ENCODE measurements at regions not wholly inside any gene's neighbourhood (a gene's known extent, or its start where the extent isn't known, plus 50 kb on each side); places are given as distances from the start of the nearest gene placed in this dataset.

- Histone ChIP-seq H3K4me1 (ENCODE audit: control insufficient read depth, insufficient read depth, low read depth, low read length) (no peaks in the 10 kb centered on the region), H3K18ac (ENCODE audit: low read depth in 1 of 2, low read length in 2 of 2) (no peak overlapping the region), H3K9ac (ENCODE audit: low read length) (no peak overlapping the region), H3K79me1 (replicated peaks; ENCODE audit: low read length, poor library complexity, severe bottlenecking) (no peaks in the 10 kb centered on the region), H2BK5ac (ENCODE audit: low read depth, low read length, poor library complexity, severe bottlenecking) (no peak overlapping the region), H2BK120ac (ENCODE audit: low read depth, low read length) (no peak overlapping the region), H2AK5ac (ENCODE audit: low read length, severe bottlenecking) (no peak overlapping the region), H2AFZ (ENCODE audit: low read depth, low read length) (no peak overlapping the region), H3K36me3 (ENCODE audit: control insufficient read depth in 1 of 2, insufficient read depth in 2 of 2, low read depth in 1 of 2, low read length in 2 of 2) (no peaks in the 10 kb centered on the region), H3K4ac (ENCODE audit: low read depth in 1 of 2, low read length in 2 of 2) (no peak overlapping the region), H3K27me3 (ENCODE audit: control insufficient read depth in 1 of 2, insufficient read depth in 1 of 2, low read length in 2 of 2) (no peaks in the 10 kb centered on the region), H3K14ac (ENCODE audit: low read length in 2 of 2) (no peak overlapping the region), H3K4me3 (ENCODE audit: insufficient read depth in 1 of 2, low read depth in 1 of 2, low read length in 2 of 2) (no peak overlapping the region), H3K4me2 (ENCODE audit: low read length, poor library complexity, severe bottlenecking) (no peak overlapping the region), H2BK12ac (ENCODE audit: low read length in 2 of 2) (no peak overlapping the region), H3K27ac (ENCODE audit: low read length, poor library complexity, severe bottlenecking) (no peak overlapping the region), H3K9me3 (ENCODE audit: control insufficient read depth, low read length) (peaks cover 2% of the 10 kb centered on the region), H4K91ac (ENCODE audit: low read length) (no peak overlapping the region), H4K8ac (ENCODE audit: low read length) (no peak overlapping the region), H3K23ac (ENCODE audit: low read length in 2 of 2) (no peak overlapping the region), H2BK15ac (ENCODE audit: low read depth, poor library complexity, severe bottlenecking) (no peak overlapping the region)
- DNase-seq, result no peak
- 87% methylated on average over 2 of the region's 2 CpGs for WGBS
Observed at GRCh38 chr18:40061086-40061485, 1893.9 kb upstream of the PIK3C3 start.

GRCh38 chr18:40060562-40060961, 1894.5 kb upstream of the PIK3C3 start:
- H3K9ac ChIP-seq (ENCODE audit: low read length), result no peak overlapping the region
- H2BK120ac ChIP-seq (ENCODE audit: low read depth, low read length), result no peak overlapping the region
- no peak overlapping the region for H3K23ac ChIP-seq (ENCODE audit: low read length in 2 of 2)
- H3K14ac ChIP-seq (ENCODE audit: low read length in 2 of 2), result no peak overlapping the region
- no peak overlapping the region for H2AK5ac ChIP-seq (ENCODE audit: low read length, severe bottlenecking)
- no peak overlapping the region for H4K8ac ChIP-seq (ENCODE audit: low read length)
- H2AFZ ChIP-seq (ENCODE audit: low read depth, low read length), result no peak overlapping the region
- H3K4me1 ChIP-seq (ENCODE audit: control insufficient read depth, insufficient read depth, low read depth, low read length), result no peaks in the 10 kb centered on the region
- no peak overlapping the region for H3K18ac ChIP-seq (ENCODE audit: low read depth in 1 of 2, low read length in 2 of 2)
- H3K27me3 ChIP-seq (ENCODE audit: control insufficient read depth in 1 of 2, insufficient read depth in 1 of 2, low read length in 2 of 2), result no peaks in the 10 kb centered on the region
- H3K27ac ChIP-seq (ENCODE audit: low read length, poor library complexity, severe bottlenecking), result no peak overlapping the region
- H3K4me2 ChIP-seq (ENCODE audit: low read length, poor library complexity, severe bottlenecking), result no peak overlapping the region
- no peak overlapping the region for H2BK15ac ChIP-seq (ENCODE audit: low read depth, poor library complexity, severe bottlenecking)
- no peaks in the 10 kb centered on the region for H3K79me1 ChIP-seq (replicated peaks; ENCODE audit: low read length, poor library complexity, severe bottlenecking)
- no peak overlapping the region for H4K91ac ChIP-seq (ENCODE audit: low read length)
- no peak overlapping the region for H2BK12ac ChIP-seq (ENCODE audit: low read length in 2 of 2)
- no peak overlapping the region for H3K4me3 ChIP-seq (ENCODE audit: insufficient read depth in 1 of 2, low read depth in 1 of 2, low read length in 2 of 2)
- no peak overlapping the region for H2BK5ac ChIP-seq (ENCODE audit: low read depth, low read length, poor library complexity, severe bottlenecking)
- no peak for DNase-seq
- H3K4ac ChIP-seq (ENCODE audit: low read depth in 1 of 2, low read length in 2 of 2), result no peak overlapping the region
- peaks cover 2% of the 10 kb centered on the region for H3K9me3 ChIP-seq (ENCODE audit: control insufficient read depth, low read length)
- WGBS, result 100% methylated on average over 1 of the region's 1 CpG
- no peaks in the 10 kb centered on the region for H3K36me3 ChIP-seq (ENCODE audit: control insufficient read depth in 1 of 2, insufficient read depth in 2 of 2, low read depth in 1 of 2, low read length in 2 of 2)

GRCh38 chr18:40058811-40059570, 1896.0 kb upstream of the PIK3C3 start:
- WGBS, result 98% methylated on average over 2 of the region's 3 CpGs

GRCh38 chr18:40056079-40056692, 1898.8 kb upstream of the PIK3C3 start:
- no peaks in the 10 kb centered on the region for H3K4me1 ChIP-seq (ENCODE audit: control insufficient read depth, insufficient read depth, low read depth, low read length)
- H3K23ac ChIP-seq (ENCODE audit: low read length in 2 of 2), result no peak overlapping the region
- WGBS, result 98% methylated on average over 2 of the region's 2 CpGs
- H2BK12ac ChIP-seq (ENCODE audit: low read length in 2 of 2), result no peak overlapping the region
- no peak overlapping the region for H2BK5ac ChIP-seq (ENCODE audit: low read depth, low read length, poor library complexity, severe bottlenecking)
- H2AFZ ChIP-seq (ENCODE audit: low read depth, low read length), result no peak overlapping the region
- H3K27ac ChIP-seq (ENCODE audit: low read length, poor library complexity, severe bottlenecking), result no peak overlapping the region
- no peak overlapping the region for H2BK120ac ChIP-seq (ENCODE audit: low read depth, low read length)
- no peak overlapping the region for H3K14ac ChIP-seq (ENCODE audit: low read length in 2 of 2)
- H3K18ac ChIP-seq (ENCODE audit: low read depth in 1 of 2, low read length in 2 of 2), result no peak overlapping the region
- H2BK15ac ChIP-seq (ENCODE audit: low read depth, poor library complexity, severe bottlenecking), result no peak overlapping the region
- no peak overlapping the region for H4K8ac ChIP-seq (ENCODE audit: low read length)
- no peak overlapping the region for H4K91ac ChIP-seq (ENCODE audit: low read length)
- H3K27me3 ChIP-seq (ENCODE audit: control insufficient read depth in 1 of 2, insufficient read depth in 1 of 2, low read length in 2 of 2), result no peaks in the 10 kb centered on the region
- no peak overlapping the region for H2AK5ac ChIP-seq (ENCODE audit: low read length, severe bottlenecking)
- no peak overlapping the region for H3K4me2 ChIP-seq (ENCODE audit: low read length, poor library complexity, severe bottlenecking)
- H3K36me3 ChIP-seq (ENCODE audit: control insufficient read depth in 1 of 2, insufficient read depth in 2 of 2, low read depth in 1 of 2, low read length in 2 of 2), result no peaks in the 10 kb centered on the region
- no peak for DNase-seq
- peaks cover 2% of the 10 kb centered on the region for H3K9me3 ChIP-seq (ENCODE audit: control insufficient read depth, low read length)
- no peak overlapping the region for H3K4ac ChIP-seq (ENCODE audit: low read depth in 1 of 2, low read length in 2 of 2)
- no peaks in the 10 kb centered on the region for H3K79me1 ChIP-seq (replicated peaks; ENCODE audit: low read length, poor library complexity, severe bottlenecking)
- H3K4me3 ChIP-seq (ENCODE audit: insufficient read depth in 1 of 2, low read depth in 1 of 2, low read length in 2 of 2), result no peak overlapping the region
- H3K9ac ChIP-seq (ENCODE audit: low read length), result no peak overlapping the region

More at GRCh38 chr18:40058811-40059570, 1896.0 kb upstream of the PIK3C3 start:
- H3K79me1 ChIP-seq (replicated peaks; ENCODE audit: low read length, poor library complexity, severe bottlenecking), result no peaks in the 10 kb centered on the region
- H3K9me3 ChIP-seq (ENCODE audit: control insufficient read depth, low read length), result peaks cover 2% of the 10 kb centered on the region
- no peak overlapping the region for H2BK12ac ChIP-seq (ENCODE audit: low read length in 2 of 2)
- no peaks in the 10 kb centered on the region for H3K36me3 ChIP-seq (ENCODE audit: control insufficient read depth in 1 of 2, insufficient read depth in 2 of 2, low read depth in 1 of 2, low read length in 2 of 2)
- H3K4me1 ChIP-seq (ENCODE audit: control insufficient read depth, insufficient read depth, low read depth, low read length), result no peaks in the 10 kb centered on the region
- no peak overlapping the region for H3K9ac ChIP-seq (ENCODE audit: low read length)
- no peak overlapping the region for H2AFZ ChIP-seq (ENCODE audit: low read depth, low read length)
- H3K27me3 ChIP-seq (ENCODE audit: control insufficient read depth in 1 of 2, insufficient read depth in 1 of 2, low read length in 2 of 2), result no peaks in the 10 kb centered on the region
- no peak overlapping the region for H4K91ac ChIP-seq (ENCODE audit: low read length)
- H3K4me3 ChIP-seq (ENCODE audit: insufficient read depth in 1 of 2, low read depth in 1 of 2, low read length in 2 of 2), result no peak overlapping the region
- H3K18ac ChIP-seq (ENCODE audit: low read depth in 1 of 2, low read length in 2 of 2), result no peak overlapping the region
- no peak overlapping the region for H2BK120ac ChIP-seq (ENCODE audit: low read depth, low read length)
- H2BK5ac ChIP-seq (ENCODE audit: low read depth, low read length, poor library complexity, severe bottlenecking), result no peak overlapping the region
- no peak overlapping the region for H2AK5ac ChIP-seq (ENCODE audit: low read length, severe bottlenecking)
- H3K27ac ChIP-seq (ENCODE audit: low read length, poor library complexity, severe bottlenecking), result no peak overlapping the region
- H3K4me2 ChIP-seq (ENCODE audit: low read length, poor library complexity, severe bottlenecking), result no peak overlapping the region
- H4K8ac ChIP-seq (ENCODE audit: low read length), result no peak overlapping the region
- H3K23ac ChIP-seq (ENCODE audit: low read length in 2 of 2), result no peak overlapping the region
- H3K14ac ChIP-seq (ENCODE audit: low read length in 2 of 2), result no peak overlapping the region
- H3K4ac ChIP-seq (ENCODE audit: low read depth in 1 of 2, low read length in 2 of 2), result no peak overlapping the region
- no peak overlapping the region for H2BK15ac ChIP-seq (ENCODE audit: low read depth, poor library complexity, severe bottlenecking)
- DNase-seq, result no peak
